SK-N-SH (cell line): ENCODE measurements at regions not wholly inside any gene's neighbourhood (a gene's known extent, or its start where the extent isn't known, plus 50 kb on each side); places are given as distances from the start of the nearest gene placed in this dataset.

ENCODE experiments used
- CTCF ChIA-PET: fragments of 300-600, 350-600 bp; formaldehyde crosslinking; extraction: SDS; loops from one replicate; lab custom pipeline; 2021; lab: Yijun Ruan, JAX
- POLR2A ChIA-PET: fragments of 350-600 bp; sonication (Branson Sonifier 250); formaldehyde crosslinking; extraction: SDS; loops from one replicate; lab custom pipeline; 2020; ENCODE audit warnings: antibody characterized with exemption, inconsistent platforms; lab: Yijun Ruan, JAX
- DNase-seq: peaks from one replicate; pipeline ENCODE4 v3.0.0; 2012
- H2AFZ ChIP-seq: fragments of 200-600 bp; sonication (generic); 2 replicates; pipeline ENCODE4 v1.8.1; 2016; ENCODE audit warnings: antibody characterized with exemption, mild to moderate bottlenecking, low read depth
- H3F3A ChIP-seq: fragments of 200-600 bp; sonication (generic); replicated peaks from 2 replicates; pipeline ENCODE3; 2016; ENCODE audit warnings: antibody characterized with exemption, mild to moderate bottlenecking; ENCODE audit not compliant: insufficient read depth
- H3K27ac ChIP-seq, 2 experiments: fragments of 200-500 bp in 1 of 2; fragments of 200-600 bp in 1 of 2; sonication (Bioruptor generic) in 1 of 2; sonication (generic), shearing (Covaris generic) in 1 of 2; 2 replicates each; pipeline versions ENCODE4 v1.5.1 to v1.6.1; 2014 to 2016; ENCODE audit warnings: low read depth in 2 of 2, inconsistent platforms in 1 of 2, low read length in 1 of 2, mild to moderate bottlenecking in 1 of 2, mixed read lengths in 1 of 2
- H3K27me3 ChIP-seq: fragments of 200-600 bp; sonication (generic), shearing (Covaris generic); 2 replicates; pipeline ENCODE4 v1.6.1; 2016; ENCODE audit warnings: mixed run types; ENCODE audit not compliant: insufficient read depth
- H3K36me3 ChIP-seq, 2 experiments: fragments of 200-500 bp in 1 of 2; fragments of 200-600 bp in 1 of 2; sonication (Bioruptor generic) in 1 of 2; sonication (generic) in 1 of 2; replicated peaks in 1 of 2; 2 replicates each; pipeline versions ENCODE3 to v1.5.1; 2014 to 2016; ENCODE audit warnings: low read length in 1 of 2, mild to moderate bottlenecking in 1 of 2; ENCODE audit not compliant: insufficient read depth in 2 of 2, control insufficient read depth in 1 of 2
- H3K4me1 ChIP-seq, 2 experiments: fragments of 200-500 bp in 1 of 2; fragments of 200-600 bp in 1 of 2; sonication (Bioruptor generic) in 1 of 2; sonication (generic), shearing (Covaris generic) in 1 of 2; 2 replicates each; pipeline versions ENCODE4 v1.5.1 to v1.6.1; 2014 to 2016; ENCODE audit warnings: low read depth in 1 of 2, low read length in 1 of 2, mixed run types in 1 of 2; ENCODE audit not compliant: insufficient read depth in 2 of 2, control insufficient read depth in 1 of 2
- H3K4me2 ChIP-seq: fragments of 200-600 bp; sonication (generic), shearing (Covaris generic); 2 replicates; pipeline ENCODE4 v1.6.1; 2017; ENCODE audit warnings: mixed run types
- H3K4me3 ChIP-seq, 2 experiments: fragments of 200-500 bp in 1 of 2; fragments of 200-600 bp in 1 of 2; sonication (Bioruptor generic) in 1 of 2; sonication (generic), shearing (Covaris generic) in 1 of 2; 2 replicates each; pipeline versions ENCODE4 v1.5.1 to v1.8.1; 2014 to 2016; ENCODE audit warnings: low read depth in 2 of 2, inconsistent platforms in 1 of 2, low read length in 1 of 2, mild to moderate bottlenecking in 1 of 2, mixed read lengths in 1 of 2, moderate library complexity in 1 of 2
- H3K79me2 ChIP-seq: fragments of 200-600 bp; sonication (generic); 2 replicates; pipeline ENCODE4 v1.8.1; 2017; ENCODE audit warnings: mild to moderate bottlenecking; ENCODE audit not compliant: insufficient read depth
- H3K9ac ChIP-seq: fragments of 200-600 bp; sonication (generic); 2 replicates; pipeline ENCODE4 v1.6.1; 2017; ENCODE audit warnings: mixed run types
- H3K9me2 ChIP-seq: fragments of 200-600 bp; sonication (generic); 2 replicates; pipeline ENCODE4 v1.6.1; 2017; ENCODE audit warnings: mixed run types
- H3K9me3 ChIP-seq: fragments of 200-600 bp; sonication (generic); 2 replicates; pipeline ENCODE4 v1.6.1; 2017; ENCODE audit warnings: mixed run types, mild to moderate bottlenecking, moderate library complexity
- H4K20me1 ChIP-seq: fragments of 200-600 bp; sonication (generic); 2 replicates; pipeline ENCODE4 v1.6.1; 2017; ENCODE audit warnings: mild to moderate bottlenecking, mixed run types; ENCODE audit not compliant: insufficient read depth
- EP300 ChIP-seq, 2 experiments: IDR thresholded peaks; 2 replicates each; pipeline versions ENCODE4 v1.4.0 to v1.6.1; 2012; ENCODE audit warnings: borderline replicate concordance in 1 of 2, low read depth in 1 of 2, low read length in 1 of 2
- EZH2phosphoT487 ChIP-seq: fragments of 200-600 bp; sonication (generic); IDR thresholded peaks from 2 replicates; pipeline ENCODE4 v1.6.1; 2017; ENCODE audit warnings: low read depth, mixed run types, mild to moderate bottlenecking, antibody characterized with exemption, moderate library complexity, borderline replicate concordance
- FOXJ3 ChIP-seq: sonication (generic); formaldehyde crosslinking; IDR thresholded peaks from 2 replicates; pipeline ENCODE4 v1.5.1; 2020; ENCODE audit warnings: mild to moderate bottlenecking, missing genetic modification reagents
- GABPA ChIP-seq: IDR thresholded peaks from 2 replicates; pipeline ENCODE4 v1.4.0; 2012; ENCODE audit warnings: low read depth, mild to moderate bottlenecking
- JUND ChIP-seq: IDR thresholded peaks from 2 replicates; pipeline ENCODE4 v1.4.0; 2012
- MEF2A ChIP-seq: IDR thresholded peaks from 2 replicates; pipeline ENCODE4 v1.4.0; 2012; ENCODE audit warnings: low read depth, borderline replicate concordance
- MXI1 ChIP-seq: IDR thresholded peaks from 2 replicates; pipeline ENCODE4 v1.6.1; 2012; ENCODE audit warnings: mild to moderate bottlenecking, low read depth, low read length, improper control_type of control experiment
- POLR2AphosphoS5 ChIP-seq: IDR thresholded peaks from 2 replicates; pipeline ENCODE4 v1.6.1; 2012; ENCODE audit warnings: low read depth, low read length
- RAD21 ChIP-seq: IDR thresholded peaks from 2 replicates; pipeline ENCODE4 v1.6.1; 2012; ENCODE audit warnings: mild to moderate bottlenecking, low read length
- RCOR1 ChIP-seq: fragments of 150-350 bp; IDR thresholded peaks from 2 replicates; pipeline ENCODE4 v1.6.1; 2017; ENCODE audit warnings: antibody characterized with exemption, low read length
- RFX5 ChIP-seq: IDR thresholded peaks from 2 replicates; pipeline ENCODE4 v1.6.1; 2012; ENCODE audit warnings: mild to moderate bottlenecking, improper control_type of control experiment, low read length
- SIN3A ChIP-seq: IDR thresholded peaks from 2 replicates; pipeline ENCODE4 v1.6.1; 2012; ENCODE audit warnings: low read depth, mild to moderate bottlenecking, low read length, moderate library complexity, borderline replicate concordance
- SMC3 ChIP-seq: IDR thresholded peaks from 2 replicates; pipeline ENCODE4 v1.6.1; 2012; ENCODE audit warnings: low read depth, low read length, improper control_type of control experiment
- TCF12 ChIP-seq: IDR thresholded peaks from 2 replicates; pipeline ENCODE4 v1.4.0; 2012
- TEAD4 ChIP-seq: IDR thresholded peaks from 2 replicates; pipeline ENCODE4 v1.4.0; 2012; ENCODE audit warnings: mild to moderate bottlenecking, borderline replicate concordance; ENCODE audit not compliant: insufficient read depth
- YY1 ChIP-seq: IDR thresholded peaks from 2 replicates; pipeline ENCODE4 v1.4.0; 2012; ENCODE audit warnings: low read depth, mild to moderate bottlenecking
- WGBS: methylation state at CpG from one replicate; pipeline ENCODE4 v1.1.6; 2017; ENCODE audit warnings: low lambda C conversion rate; 5-methylcytosine and 5-hydroxymethylcytosine counted together
- TF ChIP-seq, protein P1 (sequence below): fragments of 150-350 bp; IDR thresholded peaks from 2 replicates; pipeline ENCODE4 v1.6.1; 2016; ENCODE audit warnings: mild to moderate bottlenecking, low read depth, low read length
- TF ChIP-seq, protein P2 (sequence below): IDR thresholded peaks from 2 replicates; pipeline ENCODE4 v1.6.1; 2012; ENCODE audit warnings: mild to moderate bottlenecking, low read depth, low read length, moderate library complexity
- TF ChIP-seq, protein P3 (sequence below): fragments of 200-600 bp; sonication (generic); IDR thresholded peaks from 2 replicates; pipeline ENCODE4 v1.6.1; 2017; ENCODE audit warnings: antibody characterized with exemption, mild to moderate bottlenecking, moderate library complexity
- TF ChIP-seq, protein P4 (sequence below): IDR thresholded peaks from 2 replicates; pipeline ENCODE4; 2012

DNA sequence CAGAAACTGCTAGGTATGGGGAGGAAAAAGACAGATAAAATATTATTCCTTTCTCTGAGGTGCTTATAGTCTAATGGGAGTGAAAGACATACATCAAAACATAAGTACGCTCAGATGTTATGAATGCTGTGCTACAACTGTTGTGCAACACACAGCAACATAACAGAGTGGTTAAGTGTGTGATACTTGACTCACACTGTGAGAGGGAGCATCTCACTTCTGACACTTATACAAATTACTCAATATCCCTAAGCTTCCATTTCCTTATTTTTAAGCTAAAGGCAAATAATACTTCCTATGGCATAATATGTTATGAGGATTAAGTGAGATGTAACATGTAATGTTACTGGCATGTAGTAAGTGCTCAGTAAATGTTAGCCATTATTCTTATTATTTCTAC is 110.6 kb upstream of the FER start:
- CTCF ChIA-PET: interaction anchor here (1.0 kb wide), 1 partner anchor 377 kb away, joined by 4 read pairs; no protein-coding TSS in a partner anchor
- Histone ChIP-seq H2AFZ (no peak overlapping the region), H3K4me2 (no peak overlapping the region), H3K9me2 (no peaks in the 10 kb centered on the region), H3K79me2 (no peaks in the 10 kb centered on the region), H4K20me1 (no peaks in the 10 kb centered on the region), H3K4me3 (no peak overlapping the region), H3K9me3 (no peaks in the 10 kb centered on the region), H3K27me3 (no peaks in the 10 kb centered on the region), H3K36me3 (no peaks in the 10 kb centered on the region), H3K27ac (no peak overlapping the region), H3K4me1 (peaks cover 0 to 2% of the 10 kb centered on the region in 2 experiments; a peak in 2 of 4 replicates), H3K9ac (no peak overlapping the region), H3F3A (peaks cover 3% of the 10 kb centered on the region)
- WGBS: 85% methylated on average over 1 of the region's 1 CpG
- POLR2A ChIA-PET: no interaction called here
- TF ChIP-seq, protein P1, sequence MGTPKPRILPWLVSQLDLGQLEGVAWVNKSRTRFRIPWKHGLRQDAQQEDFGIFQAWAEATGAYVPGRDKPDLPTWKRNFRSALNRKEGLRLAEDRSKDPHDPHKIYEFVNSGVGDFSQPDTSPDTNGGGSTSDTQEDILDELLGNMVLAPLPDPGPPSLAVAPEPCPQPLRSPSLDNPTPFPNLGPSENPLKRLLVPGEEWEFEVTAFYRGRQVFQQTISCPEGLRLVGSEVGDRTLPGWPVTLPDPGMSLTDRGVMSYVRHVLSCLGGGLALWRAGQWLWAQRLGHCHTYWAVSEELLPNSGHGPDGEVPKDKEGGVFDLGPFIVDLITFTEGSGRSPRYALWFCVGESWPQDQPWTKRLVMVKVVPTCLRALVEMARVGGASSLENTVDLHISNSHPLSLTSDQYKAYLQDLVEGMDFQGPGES: no peak
- TF ChIP-seq TCF12 (no peak), MEF2A (no peak)
- no peak for DNase-seq

DNA sequence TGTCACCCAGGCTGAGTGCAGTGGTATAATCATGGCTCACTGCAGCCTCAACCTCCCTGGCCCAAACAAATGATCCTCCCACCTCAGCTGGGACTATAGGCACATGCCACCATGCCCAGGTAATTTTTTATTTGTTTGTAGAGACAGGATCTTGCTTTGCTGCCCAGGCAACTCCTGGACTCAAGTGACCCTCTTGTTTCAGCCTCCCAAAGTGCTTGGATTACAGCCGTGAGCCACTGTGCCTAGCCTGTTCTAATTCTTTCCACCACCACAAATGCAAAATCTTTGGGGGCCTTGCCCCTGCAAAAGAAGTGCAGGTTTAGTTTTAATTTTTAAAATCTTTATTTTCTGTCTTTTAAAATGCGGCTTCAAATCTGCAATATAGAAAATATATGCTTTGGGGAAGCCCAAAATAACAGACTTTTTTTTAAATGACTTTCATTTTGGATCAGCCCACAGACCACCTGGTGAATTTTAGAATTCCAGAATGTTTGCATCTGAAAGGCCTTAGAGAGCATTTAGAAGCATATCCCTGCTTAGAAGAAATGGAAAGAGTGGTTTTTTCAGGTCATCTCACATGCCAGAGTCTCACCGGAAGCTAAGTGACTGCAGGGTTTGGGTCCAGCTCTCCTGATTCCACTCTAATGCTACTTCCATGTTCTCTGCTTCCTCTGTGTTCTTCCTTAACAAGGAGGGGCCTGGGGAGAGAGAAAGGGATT is 111.4 kb upstream of the FER start:
- TF ChIP-seq MXI1 (no peak), RCOR1 (no peak), EP300 (IDR thresholded peaks at IDR 0.05; ENCODE audit: borderline replicate concordance in 1 of 2, low read depth in 1 of 2, low read length in 1 of 2) (no peak), FOXJ3 (CRISPR knock-in tag) (no peak), RAD21 (no peak), EZH2phosphoT487 (no peak), TCF12 (no peak), RFX5 (no peak), JUND (no peak), GABPA (no peak), SMC3 (no peak), YY1 (no peak), TEAD4 (no peak), POLR2AphosphoS5 (no peak), SIN3A (no peak)
- TF ChIP-seq, protein P2, sequence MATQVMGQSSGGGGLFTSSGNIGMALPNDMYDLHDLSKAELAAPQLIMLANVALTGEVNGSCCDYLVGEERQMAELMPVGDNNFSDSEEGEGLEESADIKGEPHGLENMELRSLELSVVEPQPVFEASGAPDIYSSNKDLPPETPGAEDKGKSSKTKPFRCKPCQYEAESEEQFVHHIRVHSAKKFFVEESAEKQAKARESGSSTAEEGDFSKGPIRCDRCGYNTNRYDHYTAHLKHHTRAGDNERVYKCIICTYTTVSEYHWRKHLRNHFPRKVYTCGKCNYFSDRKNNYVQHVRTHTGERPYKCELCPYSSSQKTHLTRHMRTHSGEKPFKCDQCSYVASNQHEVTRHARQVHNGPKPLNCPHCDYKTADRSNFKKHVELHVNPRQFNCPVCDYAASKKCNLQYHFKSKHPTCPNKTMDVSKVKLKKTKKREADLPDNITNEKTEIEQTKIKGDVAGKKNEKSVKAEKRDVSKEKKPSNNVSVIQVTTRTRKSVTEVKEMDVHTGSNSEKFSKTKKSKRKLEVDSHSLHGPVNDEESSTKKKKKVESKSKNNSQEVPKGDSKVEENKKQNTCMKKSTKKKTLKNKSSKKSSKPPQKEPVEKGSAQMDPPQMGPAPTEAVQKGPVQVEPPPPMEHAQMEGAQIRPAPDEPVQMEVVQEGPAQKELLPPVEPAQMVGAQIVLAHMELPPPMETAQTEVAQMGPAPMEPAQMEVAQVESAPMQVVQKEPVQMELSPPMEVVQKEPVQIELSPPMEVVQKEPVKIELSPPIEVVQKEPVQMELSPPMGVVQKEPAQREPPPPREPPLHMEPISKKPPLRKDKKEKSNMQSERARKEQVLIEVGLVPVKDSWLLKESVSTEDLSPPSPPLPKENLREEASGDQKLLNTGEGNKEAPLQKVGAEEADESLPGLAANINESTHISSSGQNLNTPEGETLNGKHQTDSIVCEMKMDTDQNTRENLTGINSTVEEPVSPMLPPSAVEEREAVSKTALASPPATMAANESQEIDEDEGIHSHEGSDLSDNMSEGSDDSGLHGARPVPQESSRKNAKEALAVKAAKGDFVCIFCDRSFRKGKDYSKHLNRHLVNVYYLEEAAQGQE: no peak
- TF ChIP-seq, protein P3, sequence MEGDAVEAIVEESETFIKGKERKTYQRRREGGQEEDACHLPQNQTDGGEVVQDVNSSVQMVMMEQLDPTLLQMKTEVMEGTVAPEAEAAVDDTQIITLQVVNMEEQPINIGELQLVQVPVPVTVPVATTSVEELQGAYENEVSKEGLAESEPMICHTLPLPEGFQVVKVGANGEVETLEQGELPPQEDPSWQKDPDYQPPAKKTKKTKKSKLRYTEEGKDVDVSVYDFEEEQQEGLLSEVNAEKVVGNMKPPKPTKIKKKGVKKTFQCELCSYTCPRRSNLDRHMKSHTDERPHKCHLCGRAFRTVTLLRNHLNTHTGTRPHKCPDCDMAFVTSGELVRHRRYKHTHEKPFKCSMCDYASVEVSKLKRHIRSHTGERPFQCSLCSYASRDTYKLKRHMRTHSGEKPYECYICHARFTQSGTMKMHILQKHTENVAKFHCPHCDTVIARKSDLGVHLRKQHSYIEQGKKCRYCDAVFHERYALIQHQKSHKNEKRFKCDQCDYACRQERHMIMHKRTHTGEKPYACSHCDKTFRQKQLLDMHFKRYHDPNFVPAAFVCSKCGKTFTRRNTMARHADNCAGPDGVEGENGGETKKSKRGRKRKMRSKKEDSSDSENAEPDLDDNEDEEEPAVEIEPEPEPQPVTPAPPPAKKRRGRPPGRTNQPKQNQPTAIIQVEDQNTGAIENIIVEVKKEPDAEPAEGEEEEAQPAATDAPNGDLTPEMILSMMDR: no peak
- TF ChIP-seq, protein P4, sequence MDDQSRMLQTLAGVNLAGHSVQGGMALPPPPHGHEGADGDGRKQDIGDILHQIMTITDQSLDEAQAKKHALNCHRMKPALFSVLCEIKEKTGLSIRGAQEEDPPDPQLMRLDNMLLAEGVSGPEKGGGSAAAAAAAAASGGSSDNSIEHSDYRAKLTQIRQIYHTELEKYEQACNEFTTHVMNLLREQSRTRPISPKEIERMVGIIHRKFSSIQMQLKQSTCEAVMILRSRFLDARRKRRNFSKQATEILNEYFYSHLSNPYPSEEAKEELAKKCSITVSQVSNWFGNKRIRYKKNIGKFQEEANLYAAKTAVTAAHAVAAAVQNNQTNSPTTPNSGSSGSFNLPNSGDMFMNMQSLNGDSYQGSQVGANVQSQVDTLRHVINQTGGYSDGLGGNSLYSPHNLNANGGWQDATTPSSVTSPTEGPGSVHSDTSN: no peak
- H3K4me2 ChIP-seq: no peak overlapping the region
- no peaks in the 10 kb centered on the region; a peak in 1 of 4 replicates for H3K4me1 ChIP-seq
- POLR2A ChIA-PET: no interaction called here
- no peaks in the 10 kb centered on the region for H3K36me3 ChIP-seq
- CTCF ChIA-PET: no interaction called here
- H4K20me1 ChIP-seq: no peaks in the 10 kb centered on the region
- no peaks in the 10 kb centered on the region for H3K9me2 ChIP-seq
- no peak overlapping the region for H2AFZ ChIP-seq
- no peak overlapping the region for H3K27ac ChIP-seq
- H3F3A ChIP-seq: peaks cover 3% of the 10 kb centered on the region
- H3K79me2 ChIP-seq: no peaks in the 10 kb centered on the region
- WGBS: 88% methylated on average over 3 of the region's 3 CpGs
- H3K27me3 ChIP-seq: no peaks in the 10 kb centered on the region
- H3K9ac ChIP-seq: no peak overlapping the region
- H3K4me3 ChIP-seq: no peak overlapping the region
- DNase-seq: no peak
- H3K9me3 ChIP-seq: no peaks in the 10 kb centered on the region
